Stromal cell of bone marrow (primary cell): ENCODE measurements at regions not wholly inside any gene's neighbourhood (a gene's known extent, or its start where the extent isn't known, plus 50 kb on each side); places are given as distances from the start of the nearest gene placed in this dataset.
"Not testable (repeated sequence)": the region's sequence is repeated elsewhere in the genome, so short reads cannot be mapped to it uniquely, and the experiment has no call there.

Experiments used
- DNase-seq: peaks from one replicate; pipeline ENCODE4 v3.0.0-alpha.2; 2012; ENCODE audit warnings: low read depth

DNA sequence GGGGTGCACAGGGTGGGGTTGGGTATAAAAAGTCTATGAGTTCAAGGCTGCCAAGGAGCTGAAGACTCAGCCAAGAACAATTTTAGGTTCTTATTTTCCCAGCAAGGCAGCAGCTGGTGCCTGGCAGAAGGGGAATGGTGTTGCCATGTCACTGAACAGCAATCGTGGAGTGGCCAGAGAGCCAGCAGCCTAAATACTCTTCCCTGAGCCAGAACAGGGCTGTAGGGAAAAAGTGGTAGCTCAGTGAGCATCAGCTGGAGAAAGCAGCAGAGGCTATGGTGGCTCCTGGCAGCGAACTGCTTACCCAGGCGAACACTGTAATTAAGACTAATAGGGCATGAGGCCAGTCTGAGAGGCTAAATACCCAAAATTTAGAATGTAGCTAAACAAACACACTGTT lies 334.9 kb downstream of the RMST start:
- DNase-seq = no peak

DNA sequence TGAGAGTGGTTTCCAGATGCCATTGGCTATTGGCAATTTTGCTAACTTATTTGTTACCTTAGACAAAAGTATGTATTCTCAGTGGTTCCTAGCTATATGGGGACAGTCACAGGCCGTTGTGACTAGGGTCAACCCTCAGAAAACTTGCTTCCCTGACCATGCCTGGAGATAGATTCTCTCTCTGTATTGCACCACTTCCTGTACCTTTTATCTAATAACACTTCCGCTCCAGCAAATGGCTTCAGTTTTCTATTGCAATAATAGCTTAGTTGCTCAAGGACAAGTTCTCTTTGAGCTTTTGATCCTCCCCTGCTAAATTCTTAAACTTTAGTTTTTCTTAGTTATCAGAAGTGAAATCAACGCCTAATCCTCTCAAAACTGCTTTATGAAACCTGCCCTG lies 338.0 kb downstream of the RMST start:
- no peak for DNase-seq

- no peak for DNase-seq
Measured at GRCh38 chr12:97801471-97802059, 339.0 kb downstream of the RMST start.

DNA sequence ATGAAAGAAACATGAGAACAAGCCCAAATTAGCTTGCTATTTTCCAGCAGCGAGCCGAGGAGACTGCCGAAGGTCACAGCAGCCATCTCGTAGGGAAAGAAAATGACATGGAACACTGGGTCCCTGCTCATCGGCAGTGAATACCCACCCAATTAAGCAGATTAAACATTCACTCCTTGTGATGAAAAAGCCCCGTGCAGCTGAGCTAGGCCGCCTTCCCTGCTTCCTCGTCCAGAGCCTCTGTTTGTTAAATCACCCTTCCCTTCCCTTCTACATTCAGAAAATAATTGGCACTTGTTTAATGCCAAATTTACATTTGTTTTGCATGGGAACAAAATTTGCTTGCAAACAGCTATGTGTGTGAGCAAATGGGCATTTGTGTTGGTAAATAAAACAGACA lies 342.5 kb downstream of the RMST start:
- no peak for DNase-seq

GRCh38 chr12:97813301-97813700 lies 350.7 kb downstream of the RMST start:
- no peak for DNase-seq

DNA sequence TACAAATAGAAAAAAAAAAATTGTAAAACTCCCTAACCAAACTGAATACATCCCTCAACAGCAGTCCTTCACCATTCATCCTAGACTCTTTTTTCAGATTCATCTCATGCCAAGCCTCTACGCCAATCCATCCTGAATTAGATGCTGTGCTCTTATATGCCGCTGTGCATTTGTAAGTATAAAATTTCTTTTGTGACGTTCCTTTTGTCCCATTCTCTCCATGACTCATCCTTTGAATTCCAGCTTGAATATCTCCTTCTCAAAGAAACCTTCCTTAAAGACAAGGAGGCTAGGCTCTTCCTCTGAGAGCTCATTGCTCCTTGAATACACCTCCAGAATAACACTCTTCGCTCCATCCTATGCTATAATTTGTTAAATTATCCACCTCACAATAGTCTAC lies 359.2 kb downstream of the RMST start:
- no peak for DNase-seq

DNA sequence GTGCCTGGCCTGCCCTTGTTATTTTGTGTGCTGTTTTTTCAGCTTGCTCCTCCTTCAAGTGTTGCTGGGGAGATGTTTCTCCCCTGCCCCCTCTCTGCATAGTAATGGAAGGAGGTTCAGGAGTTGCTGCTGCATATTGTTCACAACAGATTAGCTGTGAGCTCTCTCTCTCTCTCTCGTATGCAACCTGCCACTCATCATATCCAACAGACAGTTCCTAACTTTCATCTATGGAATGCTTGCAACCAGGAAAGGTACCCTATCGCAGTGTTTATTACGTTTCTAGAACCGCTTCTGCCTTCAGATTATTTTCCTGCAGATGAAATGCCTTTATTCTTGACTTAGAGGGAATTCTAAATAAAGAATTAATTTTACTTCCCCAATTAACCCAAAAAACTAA lies 372.9 kb downstream of the RMST start:
- no peak for DNase-seq

GRCh38 chr12:97837401-97837800 lies 374.8 kb downstream of the RMST start:
- peak; percentile 19 for DNase-seq

GRCh38 chr12:97848051-97848450 lies 385.4 kb downstream of the RMST start:
- DNase-seq = no peak

- no peak for DNase-seq
Measured at GRCh38 chr12:97854477-97854876, 391.9 kb downstream of the RMST start.

DNA sequence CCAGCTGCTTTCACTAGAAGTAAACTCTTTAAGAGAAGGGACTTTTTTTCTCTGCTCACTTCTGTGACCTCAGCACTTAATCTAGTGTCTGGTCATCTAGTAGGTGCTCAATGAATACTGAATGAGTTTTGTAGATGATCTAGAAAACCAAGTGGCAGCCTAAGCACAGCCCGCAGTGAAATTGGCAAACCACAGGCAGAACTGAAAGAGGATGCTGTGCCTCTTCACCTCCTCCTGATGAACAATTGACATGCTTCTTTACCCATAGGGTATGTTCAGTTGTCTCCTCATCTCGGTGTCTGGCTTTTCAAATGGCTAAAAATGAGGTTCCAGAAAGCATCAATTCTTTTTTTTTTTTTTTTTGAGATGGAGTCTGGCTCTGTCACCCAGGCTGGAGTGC lies 399.5 kb downstream of the RMST start:
- no peak for DNase-seq

DNA sequence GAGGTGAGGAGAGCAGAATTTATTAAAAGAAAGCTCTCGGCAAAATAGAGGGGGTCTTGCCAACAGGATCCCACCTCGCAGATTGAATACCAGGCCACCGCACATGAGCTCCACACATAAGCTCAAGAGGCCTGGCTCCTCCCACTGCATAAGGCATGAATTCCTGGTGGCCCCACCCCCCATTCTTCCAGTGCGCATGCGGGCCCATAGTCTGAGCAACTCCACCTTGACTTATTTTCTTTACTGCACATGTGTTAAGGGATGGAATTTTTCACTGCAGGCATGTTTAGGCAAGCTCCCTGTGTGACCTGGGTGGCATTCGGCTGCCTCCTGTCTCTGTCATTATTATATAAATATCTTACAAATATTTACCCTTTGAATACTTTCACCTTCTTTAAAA lies 412.5 kb downstream of the RMST start:
- DNase-seq = no peak

DNA sequence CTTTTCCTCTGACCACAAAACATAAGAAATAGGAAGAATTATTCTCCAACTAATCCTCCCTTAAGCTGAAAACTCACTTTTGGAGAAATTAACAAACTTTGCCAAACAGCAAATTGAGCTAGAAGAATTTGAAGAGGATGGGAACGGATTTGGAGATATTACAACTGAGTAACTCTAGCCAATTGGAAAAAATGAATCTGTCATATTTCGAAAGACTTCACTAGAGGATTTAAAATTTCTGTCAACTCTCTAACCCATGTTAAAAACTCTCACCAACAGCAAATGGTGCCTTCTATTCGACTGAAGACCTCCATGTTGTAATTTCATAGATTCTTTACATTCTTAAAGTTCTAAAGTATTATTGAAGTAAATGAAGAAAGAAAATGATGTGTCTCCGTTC lies 414.2 kb downstream of the RMST start:
- no peak for DNase-seq

- no peak for DNase-seq
Measured at GRCh38 chr12:97877404-97877803, 414.8 kb downstream of the RMST start.

DNA sequence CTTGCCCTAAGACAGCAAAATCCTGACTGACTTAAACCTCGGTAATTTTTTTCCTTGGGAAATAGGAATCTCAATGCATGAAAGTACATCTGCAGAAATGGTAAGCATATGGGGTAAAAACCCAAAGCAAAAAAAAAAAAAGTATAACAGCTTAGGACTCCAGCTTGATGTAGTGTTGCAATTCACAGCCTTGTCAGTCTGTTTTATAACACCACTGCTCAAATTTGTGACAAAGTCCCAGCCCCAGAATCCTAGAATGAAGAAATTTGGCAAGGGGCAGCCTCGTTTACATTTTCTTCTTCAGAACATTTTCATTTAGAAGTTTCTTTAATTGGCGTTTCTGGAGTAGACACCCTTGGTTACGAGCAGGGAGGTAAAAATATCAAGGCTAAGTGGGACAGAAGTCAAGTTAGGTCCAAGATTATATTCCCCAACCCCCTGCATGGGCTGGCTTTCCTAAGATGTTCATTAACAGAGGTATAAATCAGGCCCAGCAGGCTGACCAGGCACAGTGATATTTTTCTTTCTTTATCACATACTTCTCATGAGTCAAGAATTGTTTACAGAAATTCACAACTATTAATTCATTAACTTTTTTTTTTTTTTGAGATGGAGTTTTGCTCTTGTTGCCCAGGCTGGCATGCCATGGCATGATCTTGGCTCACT lies 424.0 kb downstream of the RMST start:
- no peak for DNase-seq

- not testable (repeated sequence) for DNase-seq
Measured at GRCh38 chr12:97897881-97898280, 435.3 kb downstream of the RMST start.

GRCh38 chr12:97899529-97899928 lies 436.9 kb downstream of the RMST start:
- DNase-seq = no peak

GRCh38 chr12:97899956-97900355 lies 437.4 kb downstream of the RMST start:
- no peak for DNase-seq

DNA sequence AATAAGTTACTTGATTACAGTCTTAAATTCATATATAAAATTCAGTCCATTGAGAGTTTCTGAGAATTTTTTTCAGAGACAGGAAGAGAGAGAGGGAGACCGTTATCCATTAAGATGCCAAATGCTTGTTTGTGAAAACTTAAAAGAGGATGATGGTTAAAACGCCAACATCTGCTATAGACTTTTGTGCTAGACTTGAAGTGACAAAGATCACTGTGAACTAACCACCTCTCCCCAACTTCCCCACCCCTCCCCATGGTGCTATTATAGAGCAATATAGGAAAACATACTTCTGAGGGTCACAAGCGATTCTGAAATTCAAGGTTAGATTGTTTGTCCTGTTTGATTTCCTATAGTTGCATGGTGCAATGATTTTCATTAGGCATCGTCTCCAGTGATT lies 440.8 kb downstream of the RMST start:
- DNase-seq = no peak

- DNase-seq = no peak
Measured at GRCh38 chr12:97907504-97907903, 444.9 kb downstream of the RMST start.

DNA sequence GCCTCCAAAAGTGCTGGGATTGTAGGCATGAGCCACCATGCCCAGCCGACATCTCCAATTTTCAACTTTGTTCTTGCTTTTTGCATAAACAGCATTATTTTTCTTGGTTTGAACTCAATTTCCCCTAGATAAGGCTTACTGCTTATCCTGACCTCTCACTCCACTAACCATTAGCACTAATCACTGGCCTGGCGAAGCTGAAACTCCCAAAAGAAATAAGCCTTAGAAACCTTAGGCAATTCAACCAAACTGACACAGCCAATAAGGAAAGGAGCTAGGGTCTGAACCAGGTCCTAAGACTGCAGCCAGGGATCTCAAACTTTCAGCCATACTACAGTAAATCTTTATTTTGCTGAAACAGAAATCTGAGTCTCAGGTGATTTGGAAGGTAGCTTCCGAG lies 448.0 kb downstream of the RMST start:
- DNase-seq = no peak

GRCh38 chr12:97912943-97913342 lies 450.3 kb downstream of the RMST start:
- no peak for DNase-seq

GRCh38 chr12:97921979-97922722 lies 459.5 kb downstream of the RMST start:
- DNase-seq = peak; percentile 81

GRCh38 chr12:97923546-97923945 lies 460.9 kb downstream of the RMST start:
- DNase-seq = no peak
